ENCODE measurements at regions not wholly inside any gene's neighbourhood (a gene's known extent, or its start where the extent isn't known, plus 50 kb on each side); places are given as distances from the start of the nearest gene placed in this dataset.

- Histone ChIP-seq H3K9me3 (no peaks in the 10 kb centered on the region), H3K4me1 (peaks cover 39% of the 10 kb centered on the region), H3K27me3 (ENCODE audit: insufficient read depth in 3 of 3, low read length in 2 of 3) (no peaks in the 10 kb centered on the region), H3K27ac (no peak overlapping the region), H3K36me3 (ENCODE audit: insufficient read depth in 1 of 2, low read depth in 1 of 2) (no peaks in the 10 kb centered on the region), H3K4me3 (no peak overlapping the region)
- intact Hi-C loops (cut with DNase I) = no loop called here
- WGBS, 3 donors = 25 to 43% (median 32%) methylated on average over 11 of the region's 11 CpGs
- ATAC-seq = peak in 1 of 4 donors; percentile 6
- TF ChIP-seq CTCF (IDR thresholded peaks at IDR 0.05) = no peak
- DNase-seq = no peak
These were observed 502.7 kb upstream of the PSMD7 start for GRCh38 chr16:73793871-73794437.

- intact Hi-C loops (cut with DNase I) = no loop called here
- Histone ChIP-seq H3K27me3 (ENCODE audit: insufficient read depth in 3 of 3, low read length in 2 of 3) (no peaks in the 10 kb centered on the region), H3K4me1 (peaks cover 39% of the 10 kb centered on the region), H3K27ac (no peak overlapping the region), H3K36me3 (ENCODE audit: insufficient read depth in 1 of 2, low read depth in 1 of 2) (no peaks in the 10 kb centered on the region), H3K9me3 (no peaks in the 10 kb centered on the region), H3K4me3 (no peak overlapping the region)
- TF ChIP-seq CTCF (IDR thresholded peaks at IDR 0.05) = no peak
- DNase-seq (no peak), ATAC-seq (no peak)
- 15 to 19% (median 17%) methylated on average over 4 of the region's 4 CpGs for WGBS, 3 donors
These were observed 503.4 kb upstream of the PSMD7 start for GRCh38 chr16:73793260-73793659.

- H3K27ac ChIP-seq = no peak overlapping the region
- TF ChIP-seq CTCF (IDR thresholded peaks at IDR 0.05) = no peak
- intact Hi-C loops (cut with DNase I) = no loop called here
These were observed 504.2 kb upstream of the PSMD7 start for GRCh38 chr16:73792199-73793020.

GRCh38 chr16:73781297-73781696 is 515.3 kb upstream of the PSMD7 start:
- 76 to 86% (median 80%) methylated on average over 3 of the region's 3 CpGs for WGBS, 3 donors
- H3K9me3 ChIP-seq = peaks cover 6% of the 10 kb centered on the region
- DNase-seq (no peak), ATAC-seq (no peak)
- intact Hi-C loops (cut with DNase I) = no loop called here
- H3K4me1 ChIP-seq = no peaks in the 10 kb centered on the region
- H3K4me3 ChIP-seq = no peak overlapping the region
- no peak for TF ChIP-seq CTCF (IDR thresholded peaks at IDR 0.05)
- no peaks in the 10 kb centered on the region for H3K27me3 ChIP-seq (ENCODE audit: insufficient read depth in 3 of 3, low read length in 2 of 3)
- no peak overlapping the region for H3K27ac ChIP-seq
- H3K36me3 ChIP-seq (ENCODE audit: insufficient read depth in 1 of 2, low read depth in 1 of 2) = no peaks in the 10 kb centered on the region

More at GRCh38 chr16:73792199-73793020, 504.2 kb upstream of the PSMD7 start:
- DNase-seq = no peak
- 66 to 69% (median 67%) methylated on average over 15 of the region's 15 CpGs for WGBS, 3 donors
- H3K27me3 ChIP-seq (ENCODE audit: insufficient read depth in 3 of 3, low read length in 2 of 3) = no peaks in the 10 kb centered on the region
- H3K4me1 ChIP-seq = peaks cover 37% of the 10 kb centered on the region
- no peaks in the 10 kb centered on the region for H3K9me3 ChIP-seq
- no peak overlapping the region for H3K4me3 ChIP-seq
- no peak for ATAC-seq
- H3K36me3 ChIP-seq (ENCODE audit: insufficient read depth in 1 of 2, low read depth in 1 of 2) = no peaks in the 10 kb centered on the region

Measured in psoas muscle (tissue), 7 donors.